Mammary epithelial cell (primary cell): ENCODE measurements at regions not wholly inside any gene's neighbourhood (a gene's known extent, or its start where the extent isn't known, plus 50 kb on each side); places are given as distances from the start of the nearest gene placed in this dataset.

ENCODE experiments used
- EZH2 ChIP-seq: IDR thresholded peaks from 2 replicates; pipeline ENCODE4 v1.6.1; 2012; ENCODE audit warnings: low read length, inconsistent platforms, borderline replicate concordance
- TF ChIP-seq, protein P1 (sequence below), 2 donors: IDR thresholded peaks in 1 of 2; conservative IDR thresholded peaks in 1 of 2; 2 replicates each; pipeline ENCODE4 v1.5.1; 2011 to 2012; ENCODE audit warnings: inconsistent platforms in 2 of 2, low read length in 2 of 2, mild to moderate bottlenecking in 2 of 2, control low read depth in 1 of 2, low read depth in 1 of 2; ENCODE audit not compliant: insufficient read depth in 1 of 2; ENCODE audit errors: extremely low read depth in 1 of 2

DNA sequence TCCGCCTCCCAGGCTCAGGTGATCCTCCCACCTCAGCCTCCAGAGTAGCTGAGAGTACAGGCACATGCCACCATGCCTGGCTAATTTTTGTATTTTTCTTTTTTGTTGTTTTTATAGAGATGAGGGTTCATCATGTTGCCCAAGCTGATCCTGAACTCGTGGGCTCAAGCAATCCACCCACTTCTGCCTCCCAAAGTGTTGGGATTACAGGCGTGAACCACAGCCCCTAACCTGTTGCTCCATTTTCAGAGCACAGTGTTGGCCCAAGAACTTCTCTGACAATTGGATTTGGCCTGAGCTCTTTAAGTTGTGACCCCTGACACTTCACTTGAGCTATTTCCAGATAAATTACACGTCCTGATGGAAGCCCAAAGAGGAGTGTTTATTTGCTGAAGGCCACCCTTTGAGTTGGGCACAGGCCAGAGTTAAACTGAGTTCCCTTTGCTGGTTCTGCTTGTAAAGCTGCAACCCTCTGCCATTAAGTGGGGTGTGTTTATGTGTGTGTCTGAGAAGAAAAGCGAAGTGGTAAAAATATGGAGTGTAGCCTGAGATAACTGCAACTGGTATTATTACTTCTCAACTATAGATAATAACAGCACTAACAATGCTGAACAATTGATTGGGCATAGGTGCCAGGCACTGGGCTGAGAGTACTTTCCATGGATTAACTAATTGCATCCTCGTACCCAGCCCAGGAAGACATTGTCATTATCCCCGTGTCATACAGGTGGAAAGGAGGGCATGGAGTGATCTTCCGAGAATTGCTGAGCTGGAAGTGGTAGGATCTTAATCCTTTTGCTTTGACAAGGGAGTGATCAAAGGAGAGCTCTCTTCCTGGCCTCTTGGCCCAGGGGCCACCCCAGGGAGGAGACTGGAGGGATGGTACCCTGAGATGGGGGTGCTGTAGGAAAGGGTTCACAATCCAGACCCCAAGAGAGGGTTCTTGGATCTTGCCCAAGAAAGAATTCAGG is 91.5 kb upstream of the PROK2 start:
- TF ChIP-seq, protein P1, sequence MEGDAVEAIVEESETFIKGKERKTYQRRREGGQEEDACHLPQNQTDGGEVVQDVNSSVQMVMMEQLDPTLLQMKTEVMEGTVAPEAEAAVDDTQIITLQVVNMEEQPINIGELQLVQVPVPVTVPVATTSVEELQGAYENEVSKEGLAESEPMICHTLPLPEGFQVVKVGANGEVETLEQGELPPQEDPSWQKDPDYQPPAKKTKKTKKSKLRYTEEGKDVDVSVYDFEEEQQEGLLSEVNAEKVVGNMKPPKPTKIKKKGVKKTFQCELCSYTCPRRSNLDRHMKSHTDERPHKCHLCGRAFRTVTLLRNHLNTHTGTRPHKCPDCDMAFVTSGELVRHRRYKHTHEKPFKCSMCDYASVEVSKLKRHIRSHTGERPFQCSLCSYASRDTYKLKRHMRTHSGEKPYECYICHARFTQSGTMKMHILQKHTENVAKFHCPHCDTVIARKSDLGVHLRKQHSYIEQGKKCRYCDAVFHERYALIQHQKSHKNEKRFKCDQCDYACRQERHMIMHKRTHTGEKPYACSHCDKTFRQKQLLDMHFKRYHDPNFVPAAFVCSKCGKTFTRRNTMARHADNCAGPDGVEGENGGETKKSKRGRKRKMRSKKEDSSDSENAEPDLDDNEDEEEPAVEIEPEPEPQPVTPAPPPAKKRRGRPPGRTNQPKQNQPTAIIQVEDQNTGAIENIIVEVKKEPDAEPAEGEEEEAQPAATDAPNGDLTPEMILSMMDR (conservative IDR thresholded peaks at IDR 0.05 in 1 of 2, IDR thresholded peaks at IDR 0.05 in 1 of 2; ENCODE audit: extremely low read depth in 1 of 2, insufficient read depth in 1 of 2, low read depth in 1 of 2, low read length in 2 of 2): no peak
- no peak for TF ChIP-seq EZH2
